H9 (cell line): ENCODE measurements at regions not wholly inside any gene's neighbourhood (a gene's known extent, or its start where the extent isn't known, plus 50 kb on each side); places are given as distances from the start of the nearest gene placed in this dataset.

ENCODE experiments used
- DNase-seq: peaks from one replicate; pipeline ENCODE4 v3.0.0-alpha.2; 2017
- H2AFZ ChIP-seq: one replicate; pipeline ENCODE4 v1.6.1; 2013; ENCODE audit warnings: mild to moderate bottlenecking, low read length, control low read depth, moderate library complexity
- H2AK5ac ChIP-seq: 2 replicates; pipeline ENCODE4 v1.6.1; 2013; ENCODE audit warnings: low read length, control low read depth, mixed read lengths; ENCODE audit not compliant: insufficient read length
- H2BK120ac ChIP-seq: one replicate; pipeline ENCODE4 v1.6.1; 2013; ENCODE audit warnings: low read depth, mild to moderate bottlenecking, low read length, control low read depth, inconsistent platforms; ENCODE audit not compliant: poor library complexity, severe bottlenecking
- H2BK12ac ChIP-seq: 2 replicates; pipeline ENCODE4 v1.6.1; 2013; ENCODE audit warnings: low read length, control low read depth, mixed read lengths, low read depth; ENCODE audit not compliant: insufficient read length
- H2BK15ac ChIP-seq: 2 replicates; pipeline ENCODE4 v1.6.1; 2013; ENCODE audit warnings: low read depth, low read length, control low read depth
- H2BK20ac ChIP-seq: one replicate; pipeline ENCODE4 v1.6.1; 2013; ENCODE audit warnings: low read depth, mild to moderate bottlenecking, low read length, control low read depth, inconsistent platforms; ENCODE audit not compliant: poor library complexity, severe bottlenecking
- H2BK5ac ChIP-seq: 2 replicates; pipeline ENCODE4 v1.6.1; 2013; ENCODE audit warnings: low read length, control low read depth, mixed read lengths; ENCODE audit not compliant: insufficient read length
- H3K14ac ChIP-seq: 2 replicates; pipeline ENCODE4 v1.6.1; 2013; ENCODE audit warnings: low read length, control low read depth; ENCODE audit not compliant: insufficient read depth
- H3K18ac ChIP-seq: 2 replicates; pipeline ENCODE4 v1.6.1; 2013; ENCODE audit warnings: low read depth, mild to moderate bottlenecking, mixed read lengths, low read length, control low read depth; ENCODE audit not compliant: insufficient read length
- H3K23ac ChIP-seq: 2 replicates; pipeline ENCODE4 v1.6.1; 2013; ENCODE audit warnings: low read length, control low read depth, mixed read lengths, low read depth; ENCODE audit not compliant: insufficient read length
- H3K23me2 ChIP-seq: 2 replicates; pipeline ENCODE4 v1.6.1; 2013; ENCODE audit warnings: low read depth, mild to moderate bottlenecking, mixed read lengths, low read length, control low read depth; ENCODE audit not compliant: insufficient read length, poor library complexity, severe bottlenecking
- H3K27ac ChIP-seq: 2 replicates; pipeline ENCODE4 v1.5.1; 2013; ENCODE audit warnings: low read length, control low read depth, mixed read lengths, low read depth; ENCODE audit not compliant: insufficient read length
- H3K27me3 ChIP-seq: 2 replicates; pipeline ENCODE4 v1.6.1; 2013; ENCODE audit warnings: low read length, control low read depth, inconsistent platforms; ENCODE audit not compliant: insufficient read depth
- H3K4ac ChIP-seq: 2 replicates; pipeline ENCODE4 v1.6.1; 2013; ENCODE audit warnings: low read depth, mild to moderate bottlenecking, control low read depth, inconsistent platforms, low read length, moderate library complexity
- H3K4me1 ChIP-seq: 2 replicates; pipeline ENCODE4 v1.6.1; 2013; ENCODE audit warnings: low read length, control low read depth, inconsistent platforms; ENCODE audit not compliant: insufficient read depth
- H3K4me2 ChIP-seq: 2 replicates; pipeline ENCODE4 v1.6.1; 2013; ENCODE audit warnings: low read length, control low read depth, mixed read lengths; ENCODE audit not compliant: insufficient read length, insufficient read depth
- H3K56ac ChIP-seq: 2 replicates; pipeline ENCODE4 v1.6.1; 2013; ENCODE audit warnings: low read depth, mild to moderate bottlenecking, mixed read lengths, low read length, control low read depth; ENCODE audit not compliant: insufficient read length
- H3K79me1 ChIP-seq: 2 replicates; pipeline ENCODE4 v1.6.1; 2013; ENCODE audit warnings: low read depth, mild to moderate bottlenecking, moderate library complexity, low read length, control low read depth, inconsistent platforms; ENCODE audit not compliant: insufficient read depth, poor library complexity, severe bottlenecking
- H3K79me2 ChIP-seq: 2 replicates; pipeline ENCODE4 v1.6.1; 2013; ENCODE audit warnings: low read length, control low read depth, inconsistent platforms; ENCODE audit not compliant: insufficient read depth
- H3K9ac ChIP-seq: 2 replicates; pipeline ENCODE4 v1.6.1; 2013; ENCODE audit warnings: low read length, control low read depth, mixed read lengths; ENCODE audit not compliant: insufficient read length; ENCODE audit errors: extremely low read depth
- H3K9me3 ChIP-seq: one replicate; pipeline ENCODE4 v1.6.1; 2013; ENCODE audit warnings: low read depth, low read length, inconsistent platforms; ENCODE audit not compliant: control insufficient read depth
- H3T11ph ChIP-seq: one replicate; pipeline ENCODE4 v1.6.1; 2013; ENCODE audit warnings: mild to moderate bottlenecking, low read length, control low read depth, inconsistent platforms
- H4K20me1 ChIP-seq: one replicate; pipeline ENCODE4 v1.6.1; 2013; ENCODE audit not compliant: control insufficient read depth, insufficient read length, insufficient read depth
- H4K5ac ChIP-seq: 2 replicates; pipeline ENCODE4 v1.6.1; 2013; ENCODE audit warnings: low read depth, mild to moderate bottlenecking, mixed read lengths, low read length, control low read depth; ENCODE audit not compliant: insufficient read length
- H4K8ac ChIP-seq: replicated peaks from 2 replicates; pipeline ENCODE4 v1.6.1; 2013; ENCODE audit warnings: low read length, control low read depth, mixed read lengths, low read depth; ENCODE audit not compliant: insufficient read length
- H4K91ac ChIP-seq: 2 replicates; pipeline ENCODE4 v1.6.1; 2013; ENCODE audit warnings: low read depth, mild to moderate bottlenecking, moderate library complexity, mixed read lengths, low read length, control low read depth; ENCODE audit not compliant: insufficient read length
- H3K27ac Mint-ChIP-seq, 3 experiments: 2 replicates in 2 of 3; 3 replicates in 1 of 3; pipeline ENCODE4 v1.8.0; 2020 to 2021; ENCODE audit warnings: mixed read lengths in 3 of 3, mild to moderate bottlenecking in 1 of 3, moderate library complexity in 1 of 3
- H3K27me3 Mint-ChIP-seq: 2 replicates; pipeline ENCODE4 v1.8.0; 2021; ENCODE audit warnings: low read depth, mild to moderate bottlenecking, moderate library complexity, mixed read lengths
- H3K36me3 Mint-ChIP-seq, 3 experiments: 2 replicates in 2 of 3; 3 replicates in 1 of 3; pipeline ENCODE4 v1.8.0; 2020 to 2021; ENCODE audit warnings: low read depth in 3 of 3, mixed read lengths in 3 of 3; ENCODE audit not compliant: insufficient read depth in 1 of 3
- H3K4me1 Mint-ChIP-seq, 2 experiments: 2 replicates each; pipeline ENCODE4 v1.8.0; 2020; ENCODE audit warnings: mixed read lengths in 2 of 2
- H3K4me3 Mint-ChIP-seq, 2 experiments: 2 replicates in 1 of 2; 3 replicates in 1 of 2; pipeline ENCODE4 v1.8.0; 2020 to 2021; ENCODE audit warnings: mild to moderate bottlenecking in 2 of 2, mixed read lengths in 2 of 2, moderate library complexity in 1 of 2
- H3K9me3 Mint-ChIP-seq, 2 experiments: 2 replicates in 1 of 2; 3 replicates in 1 of 2; pipeline ENCODE4 v1.8.0; 2020; ENCODE audit warnings: mild to moderate bottlenecking in 2 of 2, mixed read lengths in 2 of 2, moderate library complexity in 1 of 2
- WGBS: extraction: QIAGEN DNeasy Blood & Tissue Kit; methylation state at CpG from one replicate; pipeline ENCODE4 v1.1.7; 2013; ENCODE audit warnings: missing lambda C conversion rate, low lambda C conversion rate, mixed read lengths; ENCODE audit not compliant: insufficient read length; ENCODE audit errors: extremely low coverage; 5-methylcytosine and 5-hydroxymethylcytosine counted together
- TF ChIP-seq, protein P1 (sequence below): fragments of 200-600 bp; sonication (generic); conservative IDR thresholded peaks from 3 replicates; pipeline ENCODE4 v1.8.0; 2021; ENCODE audit warnings: antibody characterized with exemption, mild to moderate bottlenecking

DNA sequence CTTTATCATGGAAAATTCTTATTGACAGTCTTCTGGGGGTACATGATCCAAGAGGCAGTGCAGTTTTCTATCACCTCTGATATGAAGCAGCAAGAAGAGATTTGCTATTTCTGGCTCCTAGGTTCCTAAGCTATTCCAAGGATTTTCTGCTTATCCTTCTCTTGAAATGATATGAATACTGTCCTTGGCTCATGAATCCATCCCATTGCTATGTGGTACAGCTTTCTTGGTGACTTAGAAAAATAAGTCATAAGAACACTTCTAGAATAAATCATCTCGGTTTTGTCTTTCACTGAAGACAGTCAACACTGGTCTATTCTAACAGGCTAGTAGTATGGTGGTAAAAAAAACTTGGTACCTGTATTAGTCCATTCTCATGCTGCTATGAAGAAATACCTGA, 333.6 kb upstream of the RASGRP1 start:
- Histone ChIP-seq H2BK12ac (no peak overlapping the region), H4K8ac (no peak overlapping the region), H2BK20ac (no peak overlapping the region), H3K79me2 (no peaks in the 10 kb centered on the region), H3K4me2 (no peak overlapping the region), H3K27me3 (no peaks in the 10 kb centered on the region), H3K23me2 (no peaks in the 10 kb centered on the region), H4K5ac (no peak overlapping the region), H3K23ac (no peak overlapping the region), H3K18ac (no peak overlapping the region), H4K91ac (no peak overlapping the region), H2AFZ (no peak overlapping the region), H2AK5ac (no peak overlapping the region), H4K20me1 (no peaks in the 10 kb centered on the region), H2BK5ac (no peak overlapping the region), H3K79me1 (no peaks in the 10 kb centered on the region), H2BK15ac (no peak overlapping the region), H3K4ac (no peak overlapping the region), H3K4me1 (no peaks in the 10 kb centered on the region; the same call in 1 of the 2 replicates), H3T11ph (no peak overlapping the region), H3K9me3 (no peaks in the 10 kb centered on the region), H3K9ac (no peak overlapping the region), H3K27ac (no peak overlapping the region), H3K14ac (no peak overlapping the region), H3K56ac (no peak overlapping the region), H2BK120ac (no peak overlapping the region)
- no CpG with 5 or more reads among the region's 1 CpG for WGBS
- TF ChIP-seq, protein P1, sequence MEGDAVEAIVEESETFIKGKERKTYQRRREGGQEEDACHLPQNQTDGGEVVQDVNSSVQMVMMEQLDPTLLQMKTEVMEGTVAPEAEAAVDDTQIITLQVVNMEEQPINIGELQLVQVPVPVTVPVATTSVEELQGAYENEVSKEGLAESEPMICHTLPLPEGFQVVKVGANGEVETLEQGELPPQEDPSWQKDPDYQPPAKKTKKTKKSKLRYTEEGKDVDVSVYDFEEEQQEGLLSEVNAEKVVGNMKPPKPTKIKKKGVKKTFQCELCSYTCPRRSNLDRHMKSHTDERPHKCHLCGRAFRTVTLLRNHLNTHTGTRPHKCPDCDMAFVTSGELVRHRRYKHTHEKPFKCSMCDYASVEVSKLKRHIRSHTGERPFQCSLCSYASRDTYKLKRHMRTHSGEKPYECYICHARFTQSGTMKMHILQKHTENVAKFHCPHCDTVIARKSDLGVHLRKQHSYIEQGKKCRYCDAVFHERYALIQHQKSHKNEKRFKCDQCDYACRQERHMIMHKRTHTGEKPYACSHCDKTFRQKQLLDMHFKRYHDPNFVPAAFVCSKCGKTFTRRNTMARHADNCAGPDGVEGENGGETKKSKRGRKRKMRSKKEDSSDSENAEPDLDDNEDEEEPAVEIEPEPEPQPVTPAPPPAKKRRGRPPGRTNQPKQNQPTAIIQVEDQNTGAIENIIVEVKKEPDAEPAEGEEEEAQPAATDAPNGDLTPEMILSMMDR = no peak
- H3K27ac Mint-ChIP-seq = no peak overlapping the region
- no peak overlapping the region for H3K4me3 Mint-ChIP-seq
- H3K36me3 Mint-ChIP-seq = no peaks in the 10 kb centered on the region; a peak in 1 of 7 replicates
- peaks cover 2% of the 10 kb centered on the region in 2 experiments; a peak in 1 of 4 replicates for H3K4me1 Mint-ChIP-seq
- no peaks in the 10 kb centered on the region; the same call in 1 of the 2 replicates for H3K27me3 Mint-ChIP-seq
- DNase-seq = no peak
- peaks cover 0 to 2% of the 10 kb centered on the region in 2 experiments; a peak in 1 of 5 replicates for H3K9me3 Mint-ChIP-seq
